Endothelial cell of umbilical vein (primary cell): ENCODE measurements at regions not wholly inside any gene's neighbourhood (a gene's known extent, or its start where the extent isn't known, plus 50 kb on each side); places are given as distances from the start of the nearest gene placed in this dataset.

Experiments used
- BruUV-seq: library from RNA; stranded (reverse); fragments of 400-500 nt; replicated peaks from 2 replicates; lab custom pipeline; 2021; lab: Mats Ljungman, UMichigan
- CTCF ChIA-PET: fragments of 300-600, 350-600 bp; sonication (Branson Sonifier 250); formaldehyde crosslinking; loops from one replicate; lab custom pipeline; 2021; ENCODE audit warnings: antibody characterized with exemption, inconsistent platforms; lab: Charles Lee
- POLR2A ChIA-PET: fragments of 300-600, 350-600 bp; sonication (Branson Sonifier 250); formaldehyde crosslinking; loops from one replicate; lab custom pipeline; 2021; ENCODE audit warnings: antibody characterized with exemption, inconsistent platforms; lab: Charles Lee
- DNase-seq: peaks from one replicate; pipeline ENCODE4 v3.0.0-alpha.2; 2011; ENCODE audit warnings: low read depth, low spot score
- FAIRE-seq: peaks from 2 replicates; lab custom pipeline; 2011; peaks lifted over from hg19 to GRCh38; lab: Jason Lieb, UNC
- H2AFZ ChIP-seq: 2 replicates; pipeline ENCODE4 v1.6.0; 2012; ENCODE audit warnings: low read depth, low read length, control low read depth, inconsistent platforms
- H3K27ac ChIP-seq: 2 replicates; pipeline ENCODE4 v1.5.1; 2011; ENCODE audit warnings: low read depth, mild to moderate bottlenecking, control low read depth, low read length, moderate library complexity; ENCODE audit not compliant: insufficient read depth
- H3K27me3 ChIP-seq, 2 experiments: 2 replicates each; pipeline versions ENCODE4 v1.6.0 to v1.6.1; 2011; ENCODE audit warnings: low read length in 2 of 2, mixed read lengths in 1 of 2; ENCODE audit not compliant: control insufficient read depth in 2 of 2, insufficient read depth in 2 of 2
- H3K36me3 ChIP-seq, 2 experiments: 2 replicates in 1 of 2; 3 replicates in 1 of 2; pipeline ENCODE4 v1.5.1; 2011; ENCODE audit warnings: low read length in 2 of 2, mild to moderate bottlenecking in 1 of 2, moderate library complexity in 1 of 2; ENCODE audit not compliant: control insufficient read depth in 2 of 2, insufficient read depth in 2 of 2; ENCODE audit errors: extremely low read depth in 1 of 2
- H3K4me1 ChIP-seq: 3 replicates; pipeline ENCODE4 v1.5.1; 2011; ENCODE audit warnings: mild to moderate bottlenecking, low read length; ENCODE audit not compliant: control insufficient read depth, insufficient read depth; ENCODE audit errors: extremely low read depth
- H3K4me2 ChIP-seq: 2 replicates; pipeline ENCODE4 v1.6.1; 2011; ENCODE audit warnings: low read length, control low read depth, mixed read lengths; ENCODE audit not compliant: insufficient read depth
- H3K4me3 ChIP-seq, 3 experiments: fragments of 200-600 bp in 1 of 3; sonication (generic), shearing (Covaris generic) in 1 of 3; replicated peaks in 1 of 3; 2 replicates each; pipeline ENCODE4 v1.5.1; 2011 to 2016; ENCODE audit warnings: control low read depth in 3 of 3, low read length in 3 of 3, mild to moderate bottlenecking in 2 of 3, inconsistent platforms in 1 of 3, low read depth in 1 of 3, moderate library complexity in 1 of 3; ENCODE audit not compliant: insufficient read depth in 1 of 3
- H3K79me2 ChIP-seq: 2 replicates; pipeline ENCODE4 v1.6.0; 2012; ENCODE audit warnings: low read length, inconsistent platforms; ENCODE audit not compliant: control insufficient read depth, insufficient read depth
- H3K9ac ChIP-seq: replicated peaks from 2 replicates; pipeline ENCODE3; 2011; ENCODE audit warnings: low read length, control low read depth; ENCODE audit not compliant: insufficient read depth; ENCODE audit errors: extremely low read depth
- H3K9me1 ChIP-seq: replicated peaks from 3 replicates; pipeline ENCODE4 v1.6.0; 2011; ENCODE audit warnings: mild to moderate bottlenecking, low read length; ENCODE audit not compliant: control insufficient read depth, insufficient read depth; ENCODE audit errors: extremely low read depth
- H3K9me3 ChIP-seq: replicated peaks from 2 replicates; pipeline ENCODE4 v1.5.1; 2012; ENCODE audit warnings: low read length, inconsistent platforms; ENCODE audit not compliant: control insufficient read depth, insufficient read depth
- H4K20me1 ChIP-seq: replicated peaks from 2 replicates; pipeline ENCODE3; 2011; ENCODE audit warnings: mild to moderate bottlenecking, low read length; ENCODE audit not compliant: control insufficient read depth, insufficient read depth; ENCODE audit errors: extremely low read depth
- EZH2 ChIP-seq: IDR thresholded peaks from 2 replicates; pipeline ENCODE4 v1.6.1; 2012; ENCODE audit warnings: borderline replicate concordance, low read depth, mild to moderate bottlenecking, moderate library complexity, low read length, inconsistent platforms; ENCODE audit not compliant: severe bottlenecking
- FOS ChIP-seq: IDR thresholded peaks from 2 replicates; pipeline ENCODE4 v1.6.1; 2011; ENCODE audit warnings: mild to moderate bottlenecking, low read length, moderate library complexity, borderline replicate concordance; ENCODE audit not compliant: insufficient read depth
- JUN ChIP-seq: IDR thresholded peaks from 2 replicates; pipeline ENCODE4 v1.6.1; 2011; ENCODE audit warnings: borderline replicate concordance, low read depth; ENCODE audit not compliant: insufficient read length, insufficient read depth
- POLR2A ChIP-seq: IDR thresholded peaks from 2 replicates; pipeline ENCODE4 v1.6.1; 2012; ENCODE audit warnings: low read depth, mild to moderate bottlenecking, control low read depth, low read length
- dilution Hi-C: fragments of 300-500 bp; cut with MboI; formaldehyde crosslinking; loops from one replicate; pipeline ENCODE4 v1.15.0; 2019; ENCODE audit warnings: low sequenced_read_pairs; ENCODE audit not compliant: extremely low pct_ligation_motif_present
- intact Hi-C: fragments of 100-400 bp; cut with micrococcal nuclease; formaldehyde crosslinking; loops from one replicate; pipeline ENCODE4 v1.10.0; 2022
- TF ChIP-seq, protein P1 (sequence below), 2 donors: IDR thresholded peaks; 1 replicate in 1 of 2; 2 replicates in 1 of 2; pipeline ENCODE4 v1.5.1; 2011; ENCODE audit warnings: low read length in 2 of 2, mild to moderate bottlenecking in 2 of 2, moderate library complexity in 2 of 2, control low read depth in 1 of 2, inconsistent platforms in 1 of 2, low read depth in 1 of 2; ENCODE audit not compliant: insufficient read depth in 1 of 2; ENCODE audit errors: extremely low read depth in 1 of 2
- TF ChIP-seq, protein P2 (sequence below): IDR thresholded peaks from 2 replicates; pipeline ENCODE4 v1.6.1; 2011; ENCODE audit not compliant: insufficient read depth, insufficient read length

DNA sequence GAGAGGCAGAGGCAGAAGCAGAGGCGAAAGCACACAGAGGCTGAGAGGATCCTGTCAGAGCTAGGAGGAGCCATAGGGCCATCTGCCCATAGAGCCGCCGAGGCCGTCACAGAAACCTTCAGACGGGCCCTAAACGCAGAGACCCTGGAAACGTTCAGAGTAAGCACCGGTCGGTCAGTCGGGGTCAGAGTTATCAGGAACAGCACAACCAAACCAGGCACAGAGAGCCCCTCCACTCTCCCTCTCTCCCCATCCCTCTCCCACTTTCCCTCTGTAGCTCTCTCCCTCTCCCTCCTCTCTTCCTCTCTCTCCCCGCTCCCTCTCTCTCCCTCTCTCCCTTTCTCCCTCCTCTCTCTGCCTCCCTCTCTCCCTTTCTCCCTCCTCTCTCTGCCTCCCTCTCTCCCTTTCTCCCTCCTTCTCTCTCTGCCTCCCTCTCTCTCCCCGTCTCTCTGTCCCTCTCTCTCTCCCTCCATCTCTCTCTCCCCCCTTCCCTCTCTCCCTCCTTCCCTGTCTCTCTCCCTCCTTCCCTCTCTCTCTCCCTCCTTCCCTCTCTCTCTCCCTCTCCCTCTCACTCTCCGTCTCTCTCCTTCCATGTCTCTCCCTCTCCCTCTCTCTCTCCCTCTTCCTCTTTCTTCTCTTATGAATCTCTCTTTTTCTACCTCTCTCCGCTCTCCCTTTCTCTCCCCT, 138.9 kb downstream of the C16orf95 start:
- DNase-seq (peak; percentile 65), FAIRE-seq (peak; percentile 85)
- peak overlapping the region; percentile 25 for H3K4me2 ChIP-seq
- no peaks in the 10 kb centered on the region for H4K20me1 ChIP-seq
- peak overlapping the region; percentile 77 for H2AFZ ChIP-seq
- BruUV-seq = no TSS peak
- CTCF ChIA-PET = interaction anchor here (1.0 to 1.1 kb wide), 2 partner anchors 25 to 56 kb away, joined by 4 read pairs; no protein-coding TSS in a partner anchor
- H3K27me3 ChIP-seq = no peaks in the 10 kb centered on the region
- no peak overlapping the region for H3K4me3 ChIP-seq
- H3K9me3 ChIP-seq = no peaks in the 10 kb centered on the region
- no peaks in the 10 kb centered on the region for H3K9me1 ChIP-seq
- H3K79me2 ChIP-seq = no peaks in the 10 kb centered on the region
- POLR2A ChIA-PET = interaction anchor here (0.6 kb wide), 1 partner anchor 741 kb away, joined by 4 read pairs; no protein-coding TSS in a partner anchor
- peaks cover 31% of the 10 kb centered on the region for H3K4me1 ChIP-seq
- H3K36me3 ChIP-seq = no peaks in the 10 kb centered on the region
- intact Hi-C loops (loop anchor here (2.0 to 10.0 kb wide), 3 partner anchors 52 to 612 kb away; partner anchors contain the start of gene FOXC2), dilution Hi-C loops (no loop called here)
- no peak for TF ChIP-seq FOS
- TF ChIP-seq POLR2A = peak; percentile 51
- TF ChIP-seq, protein P1, sequence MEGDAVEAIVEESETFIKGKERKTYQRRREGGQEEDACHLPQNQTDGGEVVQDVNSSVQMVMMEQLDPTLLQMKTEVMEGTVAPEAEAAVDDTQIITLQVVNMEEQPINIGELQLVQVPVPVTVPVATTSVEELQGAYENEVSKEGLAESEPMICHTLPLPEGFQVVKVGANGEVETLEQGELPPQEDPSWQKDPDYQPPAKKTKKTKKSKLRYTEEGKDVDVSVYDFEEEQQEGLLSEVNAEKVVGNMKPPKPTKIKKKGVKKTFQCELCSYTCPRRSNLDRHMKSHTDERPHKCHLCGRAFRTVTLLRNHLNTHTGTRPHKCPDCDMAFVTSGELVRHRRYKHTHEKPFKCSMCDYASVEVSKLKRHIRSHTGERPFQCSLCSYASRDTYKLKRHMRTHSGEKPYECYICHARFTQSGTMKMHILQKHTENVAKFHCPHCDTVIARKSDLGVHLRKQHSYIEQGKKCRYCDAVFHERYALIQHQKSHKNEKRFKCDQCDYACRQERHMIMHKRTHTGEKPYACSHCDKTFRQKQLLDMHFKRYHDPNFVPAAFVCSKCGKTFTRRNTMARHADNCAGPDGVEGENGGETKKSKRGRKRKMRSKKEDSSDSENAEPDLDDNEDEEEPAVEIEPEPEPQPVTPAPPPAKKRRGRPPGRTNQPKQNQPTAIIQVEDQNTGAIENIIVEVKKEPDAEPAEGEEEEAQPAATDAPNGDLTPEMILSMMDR (IDR thresholded peaks at IDR 0.05; ENCODE audit: extremely low read depth in 1 of 2, insufficient read depth in 1 of 2, low read depth in 1 of 2, low read length in 2 of 2) = no peak
- no peak for TF ChIP-seq JUN
- TF ChIP-seq EZH2 = no peak
- TF ChIP-seq, protein P2, sequence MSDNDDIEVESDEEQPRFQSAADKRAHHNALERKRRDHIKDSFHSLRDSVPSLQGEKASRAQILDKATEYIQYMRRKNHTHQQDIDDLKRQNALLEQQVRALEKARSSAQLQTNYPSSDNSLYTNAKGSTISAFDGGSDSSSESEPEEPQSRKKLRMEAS = no peak
- peak overlapping the region; percentile 77 for H3K27ac ChIP-seq
- H3K9ac ChIP-seq = peak overlapping the region; percentile 55
